ENCODE measurements at regions not wholly inside any gene's neighbourhood (a gene's known extent, or its start where the extent isn't known, plus 50 kb on each side); places are given as distances from the start of the nearest gene placed in this dataset.

GRCh38 chr4:180052629-180053028, 2190.6 kb upstream of the TENM3 start:
- intact Hi-C loops (cut with DNase I), result no loop called here
- Histone ChIP-seq H3K36me3 (no peaks in the 10 kb centered on the region), H3K4me3 (no peak overlapping the region), H3K27ac (no peak overlapping the region), H3K9me3 (no peaks in the 10 kb centered on the region), H3K27me3 (peaks cover 17 to 18% of the 10 kb centered on the region in 2 donors), H3K4me1 (no peaks in the 10 kb centered on the region)
- TF ChIP-seq CTCF (IDR thresholded peaks at IDR 0.05), result no peak
- no peak for DNase-seq
- ATAC-seq, result no peak

- Histone ChIP-seq H3K27ac (no peak overlapping the region), H3K27me3 (peaks cover 27 to 34% of the 10 kb centered on the region in 2 donors), H3K9me3 (no peaks in the 10 kb centered on the region), H3K36me3 (no peaks in the 10 kb centered on the region), H3K4me3 (no peak overlapping the region), H3K4me1 (peaks cover 0 to 5% of the 10 kb centered on the region in 2 donors)
- TF ChIP-seq CTCF (IDR thresholded peaks at IDR 0.05), result no peak
- intact Hi-C loops (cut with DNase I), result no loop called here
- DNase-seq (no peak), ATAC-seq (no peak)
Observed at GRCh38 chr4:180054291-180054690, 2188.9 kb upstream of the TENM3 start.

- no peak overlapping the region for H3K4me3 ChIP-seq
- no peaks in the 10 kb centered on the region for H3K36me3 ChIP-seq
- intact Hi-C loops (cut with DNase I), result no loop called here
- ATAC-seq (no peak), DNase-seq (peak in 1 of 4 donors; percentile 3)
- peaks cover 51 to 64% of the 10 kb centered on the region in 2 donors for H3K27me3 ChIP-seq
- no peak overlapping the region for H3K27ac ChIP-seq
- TF ChIP-seq CTCF (IDR thresholded peaks at IDR 0.05), result no peak
- H3K9me3 ChIP-seq, result no peaks in the 10 kb centered on the region
- H3K4me1 ChIP-seq, result peaks cover 6 to 12% of the 10 kb centered on the region in 2 donors
Observed at GRCh38 chr4:180057299-180057721, 2185.9 kb upstream of the TENM3 start.

GRCh38 chr4:180057891-180058671, 2185.1 kb upstream of the TENM3 start:
- H3K9me3 ChIP-seq, result no peaks in the 10 kb centered on the region
- intact Hi-C loops (cut with DNase I), result no loop called here
- peaks cover 51 to 72% of the 10 kb centered on the region in 2 donors for H3K27me3 ChIP-seq
- H3K4me1 ChIP-seq, result peaks cover 6 to 12% of the 10 kb centered on the region in 2 donors
- no peak for TF ChIP-seq CTCF (IDR thresholded peaks at IDR 0.05)
- no peaks in the 10 kb centered on the region for H3K36me3 ChIP-seq
- DNase-seq (peak in 3 of 4 donors; percentile 13 to 82 (median 27)), ATAC-seq (peak; percentile 58)
- no peak overlapping the region for H3K27ac ChIP-seq
- peak overlapping the region; percentile 36 to 39 for H3K4me3 ChIP-seq

- H3K4me3 ChIP-seq, result peak overlapping the region; percentile 36 to 39
- peaks cover 6 to 12% of the 10 kb centered on the region in 2 donors for H3K4me1 ChIP-seq
- intact Hi-C loops (cut with DNase I), result no loop called here
- no peaks in the 10 kb centered on the region for H3K36me3 ChIP-seq
- H3K27ac ChIP-seq, result no peak overlapping the region
- H3K27me3 ChIP-seq, result peaks cover 51 to 72% of the 10 kb centered on the region in 2 donors
- ATAC-seq, result peak; percentile 84
- DNase-seq, result peak in 3 of 4 donors; percentile 50 to 82 (median 67)
- no peaks in the 10 kb centered on the region for H3K9me3 ChIP-seq
- TF ChIP-seq CTCF (IDR thresholded peaks at IDR 0.05), result no peak
Observed at GRCh38 chr4:180058691-180059215, 2184.4 kb upstream of the TENM3 start.
